Upper lobe of left lung (tissue), 6 donors: ENCODE measurements at regions not wholly inside any gene's neighbourhood (a gene's known extent, or its start where the extent isn't known, plus 50 kb on each side); places are given as distances from the start of the nearest gene placed in this dataset.

Experiments used
- ATAC-seq, 2 donors: fragments of 200-7000 bp; cut with Tn5 transposase; one replicate each; pipeline ENCODE4 v1.9.1; 2022; ENCODE audit warnings: mild to moderate bottlenecking in 2 of 2, moderate library complexity in 2 of 2; ENCODE audit not compliant: low FRiP score in 2 of 2
- DNase-seq, 2 donors: peaks; one replicate each; pipeline ENCODE4 v3.0.0-alpha.2; 2019 to 2020
- H3K27ac ChIP-seq, 4 donors: fragments of 200-600 bp; sonication (generic); one replicate each; pipeline ENCODE4 v1.5.1; 2016 to 2019
- H3K27me3 ChIP-seq, 4 donors: fragments of 200-600 bp; sonication (generic); one replicate each; pipeline ENCODE4 v1.5.1; 2017 to 2019
- H3K36me3 ChIP-seq, 4 donors: fragments of 200-600 bp; sonication (generic); one replicate each; pipeline ENCODE4 v1.5.1; 2016 to 2019
- H3K4me1 ChIP-seq, 4 donors: fragments of 200-600 bp; sonication (generic); one replicate each; pipeline ENCODE4 v1.5.1; 2018 to 2019
- H3K4me3 ChIP-seq, 4 donors: fragments of 200-600 bp; sonication (generic); one replicate each; pipeline ENCODE4 v1.5.1; 2017 to 2019; ENCODE audit warnings: mild to moderate bottlenecking in 2 of 4, moderate library complexity in 1 of 4
- H3K9me3 ChIP-seq, 4 donors: fragments of 200-600 bp; sonication (generic); one replicate each; pipeline ENCODE4 v1.5.1; 2018 to 2019
- CTCF ChIP-seq, 6 experiments: fragments of 450-650 bp in 4 of 6; fragments of 200-600 bp in 2 of 6; sonication (generic) in 2 of 6; IDR thresholded peaks; one replicate each; pipeline ENCODE4 v1.5.1; 2016 to 2019; ENCODE audit warnings: antibody characterized with exemption in 6 of 6
- EP300 ChIP-seq, 4 donors: sonication (generic); formaldehyde crosslinking; IDR thresholded peaks; one replicate each; pipeline ENCODE4 v1.5.1; 2017; ENCODE audit warnings: antibody characterized with exemption in 4 of 4, control low read depth in 2 of 4
- POLR2A ChIP-seq, 4 donors: fragments of 450-650 bp; IDR thresholded peaks; one replicate each; pipeline ENCODE4 v1.5.1; 2016 to 2017; ENCODE audit warnings: antibody characterized with exemption in 4 of 4, mild to moderate bottlenecking in 2 of 4
- POLR2AphosphoS5 ChIP-seq, 2 donors: sonication (generic); formaldehyde crosslinking; IDR thresholded peaks; one replicate each; pipeline ENCODE4 v1.5.1; 2017; ENCODE audit warnings: antibody characterized with exemption in 2 of 2
- WGBS, 2 donors: methylation state at CpG; one replicate each; pipeline ENCODE4 v1.1.5; 2017 to 2018; 5-methylcytosine and 5-hydroxymethylcytosine counted together
- donor health status: DM: no; HTN: no; CAD: no; lungs with moderate emphysema.
- donor health status: DM: no; HTN: yes; CAD: no; lungs with severe emphysema.

GRCh38 chr13:79226938-79227337, 179.1 kb downstream of the RBM26 start:
- Histone ChIP-seq H3K36me3 (no peaks in the 10 kb centered on the region), H3K27me3 (no peaks in the 10 kb centered on the region), H3K4me1 (no peaks in the 10 kb centered on the region), H3K9me3 (no peaks in the 10 kb centered on the region), H3K27ac (no peak overlapping the region), H3K4me3 (no peak overlapping the region)
- TF ChIP-seq EP300 (IDR thresholded peaks at IDR 0.05) (no peak), POLR2A (IDR thresholded peaks at IDR 0.05) (no peak), POLR2AphosphoS5 (IDR thresholded peaks at IDR 0.05) (no peak), CTCF (IDR thresholded peaks at IDR 0.05) (no peak)
- ATAC-seq (no peak), DNase-seq (no peak)
- 76 to 78% methylated on average over 7 of the region's 7 CpGs for WGBS, 2 donors

GRCh38 chr13:79226250-79226649, 179.8 kb downstream of the RBM26 start:
- no peak for TF ChIP-seq POLR2AphosphoS5 (IDR thresholded peaks at IDR 0.05)
- TF ChIP-seq POLR2A (IDR thresholded peaks at IDR 0.05): no peak
- no peak for TF ChIP-seq EP300 (IDR thresholded peaks at IDR 0.05)
- TF ChIP-seq CTCF (IDR thresholded peaks at IDR 0.05): no peak
- H3K27ac ChIP-seq: no peak overlapping the region
- DNase-seq (no peak), ATAC-seq (no peak)
- WGBS, 2 donors: 53 to 56% methylated on average over 8 of the region's 8 CpGs
- H3K27me3 ChIP-seq: no peaks in the 10 kb centered on the region
- H3K36me3 ChIP-seq: no peaks in the 10 kb centered on the region
- no peak overlapping the region for H3K4me3 ChIP-seq
- H3K9me3 ChIP-seq: no peaks in the 10 kb centered on the region
- H3K4me1 ChIP-seq: no peaks in the 10 kb centered on the region

GRCh38 chr13:79225487-79226232, 180.4 kb downstream of the RBM26 start:
- H3K9me3 ChIP-seq: no peaks in the 10 kb centered on the region
- no peak overlapping the region for H3K27ac ChIP-seq
- H3K4me1 ChIP-seq: no peaks in the 10 kb centered on the region
- no peak for ATAC-seq
- no peak for TF ChIP-seq EP300 (IDR thresholded peaks at IDR 0.05)
- TF ChIP-seq POLR2A (IDR thresholded peaks at IDR 0.05): no peak
- no peak for TF ChIP-seq CTCF (IDR thresholded peaks at IDR 0.05)
- no peak for TF ChIP-seq POLR2AphosphoS5 (IDR thresholded peaks at IDR 0.05)
- no peaks in the 10 kb centered on the region for H3K27me3 ChIP-seq
- WGBS, 2 donors: 72 to 80% methylated on average over 5 of the region's 5 CpGs
- H3K36me3 ChIP-seq: no peaks in the 10 kb centered on the region
- DNase-seq: no peak
- no peak overlapping the region for H3K4me3 ChIP-seq

- TF ChIP-seq CTCF (IDR thresholded peaks at IDR 0.05): no peak
- no peak for TF ChIP-seq POLR2AphosphoS5 (IDR thresholded peaks at IDR 0.05)
These were observed 183.4 kb downstream of the RBM26 start for GRCh38 chr13:79222427-79223205.

More at GRCh38 chr13:79222427-79223205, 183.4 kb downstream of the RBM26 start:
- ATAC-seq: no peak
- WGBS, 2 donors: 91 to 95% methylated on average over 4 of the region's 4 CpGs
- no peak overlapping the region for H3K4me3 ChIP-seq
- no peak overlapping the region for H3K27ac ChIP-seq
- no peaks in the 10 kb centered on the region for H3K27me3 ChIP-seq
- no peaks in the 10 kb centered on the region for H3K36me3 ChIP-seq
- DNase-seq: no peak
- no peaks in the 10 kb centered on the region for H3K4me1 ChIP-seq
- no peaks in the 10 kb centered on the region for H3K9me3 ChIP-seq
